NB4 (cell line): ENCODE measurements at regions not wholly inside any gene's neighbourhood (a gene's known extent, or its start where the extent isn't known, plus 50 kb on each side); places are given as distances from the start of the nearest gene placed in this dataset.

Source experiments
- TF ChIP-seq, protein P1 (sequence below): IDR thresholded peaks from one replicate; pipeline ENCODE4 v1.5.1; 2012; ENCODE audit warnings: low read depth, low read length
- TF ChIP-seq, protein P2 (sequence below): IDR thresholded peaks from 2 replicates; pipeline ENCODE4 v1.6.1; 2011; ENCODE audit warnings: low read depth, low read length

DNA sequence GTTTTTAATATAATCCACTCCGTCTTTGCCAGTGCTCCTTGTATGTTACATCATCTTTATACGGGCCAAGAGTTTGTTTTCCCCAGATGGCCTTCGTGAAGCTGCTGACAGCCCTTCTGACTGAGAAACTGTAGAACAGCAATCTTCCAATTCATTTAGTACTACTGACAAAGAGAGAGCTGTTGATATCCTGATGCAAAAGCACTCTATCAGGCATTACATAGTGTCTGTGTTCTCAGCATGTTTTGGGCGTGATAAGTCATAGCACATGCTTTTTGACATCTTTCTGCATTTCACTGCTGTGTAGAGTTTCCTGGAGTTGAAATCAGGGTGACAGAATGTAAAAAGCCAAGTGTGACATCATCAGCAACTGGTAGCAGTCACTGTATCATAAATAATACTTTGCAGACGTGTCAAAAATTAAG, 746.3 kb upstream of the FAM241A start:
- TF ChIP-seq, protein P1, sequence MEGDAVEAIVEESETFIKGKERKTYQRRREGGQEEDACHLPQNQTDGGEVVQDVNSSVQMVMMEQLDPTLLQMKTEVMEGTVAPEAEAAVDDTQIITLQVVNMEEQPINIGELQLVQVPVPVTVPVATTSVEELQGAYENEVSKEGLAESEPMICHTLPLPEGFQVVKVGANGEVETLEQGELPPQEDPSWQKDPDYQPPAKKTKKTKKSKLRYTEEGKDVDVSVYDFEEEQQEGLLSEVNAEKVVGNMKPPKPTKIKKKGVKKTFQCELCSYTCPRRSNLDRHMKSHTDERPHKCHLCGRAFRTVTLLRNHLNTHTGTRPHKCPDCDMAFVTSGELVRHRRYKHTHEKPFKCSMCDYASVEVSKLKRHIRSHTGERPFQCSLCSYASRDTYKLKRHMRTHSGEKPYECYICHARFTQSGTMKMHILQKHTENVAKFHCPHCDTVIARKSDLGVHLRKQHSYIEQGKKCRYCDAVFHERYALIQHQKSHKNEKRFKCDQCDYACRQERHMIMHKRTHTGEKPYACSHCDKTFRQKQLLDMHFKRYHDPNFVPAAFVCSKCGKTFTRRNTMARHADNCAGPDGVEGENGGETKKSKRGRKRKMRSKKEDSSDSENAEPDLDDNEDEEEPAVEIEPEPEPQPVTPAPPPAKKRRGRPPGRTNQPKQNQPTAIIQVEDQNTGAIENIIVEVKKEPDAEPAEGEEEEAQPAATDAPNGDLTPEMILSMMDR, result no peak
- TF ChIP-seq, protein P2, sequence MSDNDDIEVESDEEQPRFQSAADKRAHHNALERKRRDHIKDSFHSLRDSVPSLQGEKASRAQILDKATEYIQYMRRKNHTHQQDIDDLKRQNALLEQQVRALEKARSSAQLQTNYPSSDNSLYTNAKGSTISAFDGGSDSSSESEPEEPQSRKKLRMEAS, result no peak
